GM20000 (cell line): ENCODE measurements at regions not wholly inside any gene's neighbourhood (a gene's known extent, or its start where the extent isn't known, plus 50 kb on each side); places are given as distances from the start of the nearest gene placed in this dataset.

Experiments used
- DNase-seq: peaks from one replicate; pipeline ENCODE4 v3.0.0; 2012; ENCODE audit warnings: low spot score
- CTCF ChIP-seq: IDR thresholded peaks from 2 replicates; pipeline ENCODE4 v1.5.1; 2012; ENCODE audit warnings: mild to moderate bottlenecking, control low read depth; ENCODE audit errors: extremely low read depth, missing control alignments

GRCh38 chr2:128510701-128511397 is 192.2 kb upstream of the HS6ST1 start:
- TF ChIP-seq CTCF, result no peak
- no peak for DNase-seq

DNA sequence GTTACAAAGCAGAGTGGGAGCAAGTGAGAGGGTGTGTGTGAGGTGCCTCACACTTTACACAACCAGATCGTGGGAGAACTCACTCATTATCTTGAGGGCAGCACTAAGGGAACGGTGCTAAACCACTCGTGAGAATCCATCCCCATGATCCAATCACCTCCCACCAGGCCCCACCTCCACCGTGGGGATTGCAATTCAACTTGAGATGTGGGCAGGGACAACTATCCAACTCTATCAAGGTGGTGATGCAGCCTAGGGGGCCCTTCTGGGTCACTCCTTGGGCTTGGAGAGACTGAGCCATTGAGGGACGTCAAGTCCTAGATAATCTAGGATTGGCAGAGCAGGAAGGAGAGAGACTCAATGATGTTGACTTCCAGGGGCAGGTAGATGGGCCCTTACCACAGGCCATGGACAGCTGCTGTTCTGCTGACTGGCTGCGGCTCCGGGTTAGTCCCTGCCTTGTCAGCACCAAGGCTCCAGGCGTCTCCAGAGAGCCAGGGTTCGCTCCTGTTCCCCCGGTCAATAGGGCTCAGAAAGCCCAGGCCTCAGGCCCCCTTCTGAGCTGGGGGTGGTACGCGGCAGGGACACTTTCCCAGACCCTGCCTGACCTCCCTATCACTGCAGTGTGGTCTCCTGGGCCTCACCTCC is 193.2 kb upstream of the HS6ST1 start:
- DNase-seq, result no peak
- TF ChIP-seq CTCF, result no peak

GRCh38 chr2:128512379-128513115 is 193.9 kb upstream of the HS6ST1 start:
- no peak for DNase-seq
- TF ChIP-seq CTCF, result no peak

DNA sequence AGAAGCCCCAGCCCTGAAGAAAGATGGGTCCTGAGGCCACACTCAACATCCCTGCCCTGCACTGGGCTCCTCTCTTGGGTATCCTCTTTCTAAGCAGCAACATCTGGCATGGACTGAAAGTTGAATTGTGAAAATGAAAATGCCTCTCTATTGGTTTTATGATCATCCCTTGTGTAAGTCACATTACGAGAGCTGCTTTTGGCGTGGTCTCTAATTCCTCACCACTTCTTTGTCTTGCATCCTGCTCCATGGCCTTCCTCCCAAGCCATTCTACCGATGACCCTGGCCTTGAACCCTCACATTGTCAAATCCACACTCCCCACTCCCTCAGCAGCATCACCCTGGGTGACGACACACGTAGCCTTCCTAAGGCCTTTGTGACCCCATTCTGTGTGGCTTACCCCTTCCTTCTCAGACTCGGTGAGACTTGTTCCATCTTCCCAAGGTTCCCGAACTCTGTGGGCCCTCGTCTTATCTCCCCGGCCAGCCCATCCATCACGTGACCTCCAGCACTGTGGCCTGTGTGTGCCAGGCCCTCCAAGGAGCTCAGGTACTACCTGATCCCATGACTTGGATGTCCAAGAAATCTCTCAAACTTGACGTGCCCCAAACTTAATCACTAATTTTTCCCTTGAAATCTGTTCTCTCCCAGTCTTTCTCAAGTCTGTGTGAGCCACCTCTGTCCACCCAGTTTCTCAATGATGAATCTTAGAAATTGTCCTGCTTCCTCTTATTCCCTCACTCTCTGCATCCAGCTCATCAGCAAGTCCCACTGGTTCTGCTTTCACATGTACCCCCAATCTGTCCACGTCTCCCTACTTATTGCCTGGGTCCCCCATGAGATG is 194.7 kb upstream of the HS6ST1 start:
- no peak for DNase-seq
- TF ChIP-seq CTCF, result no peak

- DNase-seq, result no peak
- TF ChIP-seq CTCF, result no peak
Observed at GRCh38 chr2:128513961-128514283, 195.3 kb upstream of the HS6ST1 start.

- no peak for TF ChIP-seq CTCF
- DNase-seq, result no peak
Observed at GRCh38 chr2:128514555-128514955, 195.9 kb upstream of the HS6ST1 start.
